IPS DF 4.7 (cell line): ENCODE measurements at regions not wholly inside any gene's neighbourhood (a gene's known extent, or its start where the extent isn't known, plus 50 kb on each side); places are given as distances from the start of the nearest gene placed in this dataset.

Source experiments
- DNase-seq: peaks from one replicate; pipeline ENCODE4 v3.0.0-alpha.2; 2013; ENCODE audit warnings: low spot score; ENCODE audit errors: extremely low read depth

- no peak for DNase-seq
Measured at GRCh38 chr11:106329273-106330018, 252.0 kb downstream of the AASDHPPT start.

DNA sequence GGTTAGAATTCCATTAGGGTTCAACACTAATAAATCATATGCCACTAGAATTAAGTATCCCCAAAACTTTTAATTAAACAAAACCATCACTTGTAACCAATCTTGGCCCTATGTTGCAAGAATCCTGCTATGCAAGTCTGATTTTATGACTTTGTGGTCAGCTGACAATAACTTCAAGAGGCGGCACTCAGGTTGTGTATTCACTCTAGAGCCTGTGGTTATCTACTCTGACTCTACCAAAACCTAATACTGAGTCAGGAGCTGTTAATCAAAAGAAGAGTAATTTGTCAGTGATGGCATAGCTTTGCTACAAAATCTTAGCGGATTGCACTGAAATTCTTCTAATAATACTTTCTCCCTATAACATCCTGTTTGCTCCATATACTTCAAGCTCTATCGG, 253.7 kb downstream of the AASDHPPT start:
- DNase-seq, result no peak

DNA sequence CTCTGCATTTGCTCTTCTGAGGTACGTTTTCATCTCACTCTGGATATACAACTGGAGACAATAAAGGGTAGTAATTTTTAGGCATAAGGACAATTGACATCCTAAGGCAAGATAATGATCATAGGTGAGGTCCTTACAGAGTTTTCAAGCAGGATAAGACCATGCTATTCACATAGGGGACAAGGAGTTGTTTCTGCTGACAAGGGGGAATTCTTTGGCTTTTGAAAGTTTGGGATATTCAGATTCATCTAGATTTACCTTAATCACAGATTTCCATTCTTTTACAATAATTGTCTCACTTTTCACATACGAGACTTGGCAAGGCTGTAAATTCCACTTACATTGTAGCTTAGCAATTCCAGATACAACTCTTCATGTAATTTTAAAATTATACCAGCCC, 256.2 kb downstream of the AASDHPPT start:
- DNase-seq, result no peak

DNA sequence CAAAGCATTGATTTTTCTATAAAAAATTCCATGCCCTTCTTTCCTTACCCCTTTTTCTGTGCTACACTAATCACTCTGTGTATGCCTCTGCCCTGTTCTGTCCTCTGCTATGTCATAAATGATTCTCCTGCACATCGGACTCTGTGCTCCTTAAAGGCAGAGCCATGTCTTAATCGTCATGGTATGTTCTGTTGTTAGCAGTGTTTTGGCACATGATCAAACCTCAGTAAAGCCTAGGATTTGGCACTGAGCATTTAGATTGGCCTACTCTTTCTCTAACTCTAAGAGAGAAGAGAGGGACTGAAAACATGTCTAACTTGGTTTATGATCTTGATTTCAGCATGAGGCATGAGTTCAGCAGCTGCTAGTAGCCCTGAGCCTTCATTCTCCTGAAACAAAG, 266.9 kb downstream of the AASDHPPT start:
- no peak for DNase-seq

GRCh38 chr11:106344966-106345365, 267.5 kb downstream of the AASDHPPT start:
- no peak for DNase-seq

GRCh38 chr11:106353031-106353430, 275.6 kb downstream of the AASDHPPT start:
- no peak for DNase-seq

GRCh38 chr11:106369224-106369623, 291.8 kb downstream of the AASDHPPT start:
- no peak for DNase-seq

GRCh38 chr11:106378513-106379179, 301.2 kb downstream of the AASDHPPT start:
- DNase-seq, result no peak

GRCh38 chr11:106379265-106379664, 301.8 kb downstream of the AASDHPPT start:
- no peak for DNase-seq

DNA sequence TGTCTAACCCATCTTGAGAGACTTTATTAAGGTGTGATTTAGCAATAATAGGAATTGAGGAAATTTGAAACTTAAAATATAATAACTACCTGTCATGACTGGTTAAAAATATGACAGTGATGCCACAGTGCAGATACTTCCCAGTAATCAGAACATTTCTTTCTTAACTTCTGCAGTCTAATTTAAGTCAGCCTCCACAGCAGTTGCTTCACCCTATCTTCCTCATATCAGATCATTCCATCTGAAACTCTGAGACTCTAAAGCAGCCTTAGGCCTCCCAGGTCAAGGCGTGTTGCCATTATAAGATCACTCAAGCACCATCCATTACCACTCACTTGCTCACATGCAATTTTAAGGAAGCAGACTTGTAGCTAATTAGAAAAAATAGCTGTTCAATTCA, 302.2 kb downstream of the AASDHPPT start:
- DNase-seq, result no peak

- no peak for DNase-seq
Measured at GRCh38 chr11:106381895-106382294, 304.4 kb downstream of the AASDHPPT start.

GRCh38 chr11:106384429-106384828, 307.0 kb downstream of the AASDHPPT start:
- DNase-seq, result no peak

DNA sequence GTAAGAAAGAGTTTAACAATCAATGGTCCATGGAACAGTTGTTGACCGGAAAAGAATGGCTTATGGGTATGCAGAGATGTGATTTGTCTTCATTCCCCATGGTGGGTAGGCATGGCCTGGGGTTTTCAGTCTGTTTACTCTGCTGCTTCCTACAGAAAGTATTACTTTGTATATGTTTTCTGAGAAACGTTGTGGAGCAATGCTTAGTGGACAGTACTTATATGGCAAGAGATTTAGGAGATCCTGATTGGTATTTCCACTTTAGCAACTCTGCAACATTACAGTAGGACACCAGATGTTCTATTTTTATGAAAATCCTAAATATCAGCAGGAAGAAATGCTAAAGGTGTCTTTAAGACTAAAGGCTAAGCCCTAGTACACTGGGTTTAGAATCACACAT, 309.1 kb downstream of the AASDHPPT start:
- DNase-seq, result no peak

DNA sequence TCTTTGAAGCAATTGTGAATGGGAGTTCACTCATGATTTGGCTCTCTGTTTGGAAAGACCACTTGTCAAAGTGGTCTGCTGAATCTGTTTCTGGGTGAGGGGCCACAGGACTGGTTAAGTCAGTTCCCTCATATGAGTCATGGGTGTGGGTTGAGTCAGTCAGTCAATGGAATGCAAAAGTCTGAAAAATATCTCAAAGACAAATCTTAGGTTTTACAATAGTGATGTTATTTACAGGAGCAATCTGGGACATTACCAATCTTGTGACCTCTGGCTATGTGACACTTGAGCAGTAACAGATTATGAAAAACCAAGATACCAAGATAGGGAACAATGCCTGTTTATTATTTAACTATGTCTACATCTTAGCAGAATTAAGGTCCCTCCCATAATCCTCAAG, 311.6 kb downstream of the AASDHPPT start:
- no peak for DNase-seq

DNA sequence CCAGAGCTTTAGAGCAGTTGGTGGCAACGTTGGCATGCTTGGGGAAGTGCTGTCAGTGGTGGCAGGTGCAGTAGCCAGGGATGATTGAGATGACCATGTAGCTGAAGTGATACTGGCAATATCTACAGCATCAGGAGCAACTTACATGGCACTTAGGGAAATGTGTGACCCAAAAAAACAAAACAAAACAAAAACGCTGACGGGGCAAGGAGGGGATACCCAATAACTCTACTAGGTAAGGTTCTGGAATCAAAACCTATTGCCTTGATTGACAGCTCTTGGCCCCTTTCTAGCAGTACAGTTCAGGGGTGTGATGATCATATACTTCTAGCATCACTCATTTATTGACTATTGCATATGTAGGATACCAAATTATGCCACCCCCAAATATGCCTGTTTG, 312.6 kb downstream of the AASDHPPT start:
- DNase-seq, result no peak

DNA sequence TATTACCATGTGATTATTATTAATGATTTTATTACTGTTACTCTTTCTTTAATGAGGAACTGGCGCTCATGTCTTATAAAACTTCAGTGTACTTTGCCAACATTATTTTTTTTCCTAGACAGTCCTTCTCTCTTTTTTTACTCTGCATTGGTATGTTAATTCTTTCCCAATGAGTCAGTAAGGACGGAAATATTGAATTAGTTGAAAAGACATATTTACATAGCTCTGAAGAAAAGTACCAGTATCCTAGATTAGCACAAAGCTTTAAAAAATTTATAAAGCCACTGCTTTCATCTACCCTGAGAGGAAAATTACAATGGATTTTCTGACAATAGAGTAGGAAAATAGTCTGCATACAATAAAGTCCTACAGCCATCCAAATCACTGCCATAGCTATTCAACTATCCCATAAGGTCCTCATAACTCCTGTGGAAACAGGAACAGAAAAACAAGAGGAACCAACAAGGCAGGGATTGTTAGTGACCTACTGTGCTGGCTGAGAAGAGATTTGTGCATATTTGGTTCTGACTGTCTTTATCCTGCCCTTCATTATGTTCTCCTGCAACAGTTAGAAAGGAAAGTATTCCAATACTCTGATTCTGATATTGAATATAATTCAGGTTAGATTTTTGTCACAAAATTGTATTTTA, 314.4 kb downstream of the AASDHPPT start:
- no peak for DNase-seq

DNA sequence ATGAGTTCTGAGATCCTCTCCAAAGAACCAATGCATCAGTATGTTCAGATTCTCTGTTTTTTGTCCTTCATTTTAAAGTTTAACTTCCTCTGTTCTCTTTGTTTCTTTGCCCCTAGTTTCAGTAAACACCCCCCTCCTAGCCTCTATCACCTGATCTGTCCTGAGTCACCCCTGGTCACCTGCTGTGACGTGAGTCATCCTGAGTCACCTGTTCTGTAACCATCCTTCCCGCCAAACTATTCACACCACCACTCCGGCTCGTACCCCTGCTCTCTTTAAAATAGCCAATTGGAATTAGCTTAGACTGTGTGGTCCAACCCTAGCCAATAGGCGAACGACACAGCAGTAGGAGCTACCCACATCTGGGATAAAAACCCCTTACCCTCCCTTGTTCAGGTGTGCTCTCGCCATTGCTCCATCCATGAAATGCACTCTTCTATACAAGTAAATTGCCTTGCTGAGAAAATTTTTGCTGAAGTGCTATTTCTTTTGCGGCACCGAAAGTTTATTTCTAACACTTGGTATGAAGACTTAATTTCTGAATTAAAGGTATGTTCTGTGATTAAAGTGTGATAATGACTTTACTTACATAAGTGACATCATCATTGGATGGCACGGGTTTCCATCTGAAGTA, 318.4 kb downstream of the AASDHPPT start:
- DNase-seq, result no peak

GRCh38 chr11:106397787-106398501, 320.5 kb downstream of the AASDHPPT start:
- no peak for DNase-seq

DNA sequence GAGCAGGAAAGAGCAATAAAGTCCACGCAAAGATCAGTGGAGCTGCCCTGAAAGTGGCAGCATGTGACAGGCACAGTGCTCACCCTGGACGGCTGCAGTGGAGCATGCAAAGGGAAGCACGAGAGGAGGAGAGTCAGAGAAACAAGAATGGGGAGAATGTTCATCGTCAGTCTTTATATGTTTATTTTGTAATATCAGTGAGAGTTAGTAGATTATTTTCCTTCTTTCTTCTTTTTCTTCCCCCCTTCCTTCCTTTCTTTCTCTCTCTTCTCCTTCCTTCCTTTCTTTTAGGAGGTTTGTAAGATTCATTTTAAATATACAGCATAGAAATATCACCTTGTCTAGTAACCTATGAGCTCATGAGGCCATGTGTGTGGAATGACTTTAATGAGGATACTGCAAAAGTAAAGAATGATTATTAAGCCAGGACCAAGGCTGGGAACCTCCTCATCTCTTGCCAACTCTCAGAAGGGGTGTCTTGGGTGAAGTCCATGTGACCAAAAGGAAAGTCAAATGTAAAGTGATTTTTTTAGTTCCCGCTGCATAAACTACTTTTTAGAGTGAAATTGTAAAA, 321.1 kb downstream of the AASDHPPT start:
- DNase-seq, result no peak

GRCh38 chr11:106399076-106399511, 321.6 kb downstream of the AASDHPPT start:
- DNase-seq, result no peak

DNA sequence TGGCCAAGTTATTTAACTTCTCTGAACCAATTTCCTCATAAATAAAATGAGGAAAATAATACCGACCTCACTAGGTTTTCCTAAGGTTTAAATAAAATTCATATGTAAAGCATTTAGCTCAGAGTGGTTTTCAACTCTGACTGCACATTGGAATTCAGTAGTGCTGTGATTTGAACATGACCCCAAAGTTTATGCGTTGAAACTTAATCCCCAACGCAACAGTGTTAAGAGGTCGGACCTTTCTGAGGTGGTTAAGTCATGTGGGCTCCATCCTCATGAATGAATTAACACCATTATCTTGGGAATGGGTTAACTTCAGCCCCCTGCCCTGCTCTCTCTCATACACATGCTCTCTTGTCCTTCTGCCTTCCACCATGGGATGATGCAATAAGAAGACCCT, 322.2 kb downstream of the AASDHPPT start:
- DNase-seq, result no peak
